ENCODE measurements at regions not wholly inside any gene's neighbourhood (a gene's known extent, or its start where the extent isn't known, plus 50 kb on each side); places are given as distances from the start of the nearest gene placed in this dataset.

GRCh38 chr12:59086126-59086525 is 165.8 kb upstream of the LRIG3 start:
- FAIRE-seq (no peak), DNase-seq (ENCODE audit: low spot score) (no peak)

DNA sequence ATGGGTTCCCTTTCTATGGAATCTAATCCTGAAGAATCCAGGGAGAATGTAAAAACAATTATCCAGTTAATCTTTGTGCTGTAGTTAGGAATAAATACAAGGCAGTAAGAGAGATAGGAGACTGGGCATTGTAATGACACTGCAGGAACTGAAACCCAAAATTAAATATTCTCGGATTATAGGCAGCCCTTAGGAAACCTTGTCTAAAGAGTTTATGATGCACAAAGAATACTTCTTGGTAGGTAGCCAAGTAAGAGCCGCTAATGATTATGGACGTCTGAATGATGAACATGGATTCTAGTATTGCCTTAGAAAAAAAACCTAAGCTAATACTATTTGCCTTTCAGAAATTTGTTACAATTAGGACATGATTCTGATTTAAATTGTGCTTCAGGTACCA is 165.4 kb upstream of the LRIG3 start:
- no peak for DNase-seq (ENCODE audit: low spot score)
- no peak for FAIRE-seq

GRCh38 chr12:59084511-59085375 is 164.4 kb upstream of the LRIG3 start:
- FAIRE-seq (no peak), DNase-seq (ENCODE audit: low spot score) (no peak)

DNA sequence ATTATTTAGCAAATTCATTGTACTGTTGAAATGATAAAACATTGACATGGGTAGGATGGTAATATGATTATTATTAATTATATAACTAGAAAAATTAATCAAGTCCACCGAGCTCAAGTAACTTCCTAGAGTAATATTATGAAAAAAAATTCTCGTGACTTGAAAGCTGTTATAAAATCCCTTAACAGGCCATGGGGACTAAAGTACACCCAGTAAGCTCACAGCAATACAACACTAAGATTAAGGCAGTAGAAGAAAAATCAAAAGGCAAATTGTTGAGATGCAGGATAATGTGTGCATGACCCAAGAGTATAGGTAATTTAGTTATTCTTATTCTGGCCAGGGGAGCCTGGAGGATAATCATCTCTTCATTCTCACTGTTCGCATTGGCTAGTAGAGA is 162.6 kb upstream of the LRIG3 start:
- FAIRE-seq, result no peak
- DNase-seq (ENCODE audit: low spot score), result no peak

DNA sequence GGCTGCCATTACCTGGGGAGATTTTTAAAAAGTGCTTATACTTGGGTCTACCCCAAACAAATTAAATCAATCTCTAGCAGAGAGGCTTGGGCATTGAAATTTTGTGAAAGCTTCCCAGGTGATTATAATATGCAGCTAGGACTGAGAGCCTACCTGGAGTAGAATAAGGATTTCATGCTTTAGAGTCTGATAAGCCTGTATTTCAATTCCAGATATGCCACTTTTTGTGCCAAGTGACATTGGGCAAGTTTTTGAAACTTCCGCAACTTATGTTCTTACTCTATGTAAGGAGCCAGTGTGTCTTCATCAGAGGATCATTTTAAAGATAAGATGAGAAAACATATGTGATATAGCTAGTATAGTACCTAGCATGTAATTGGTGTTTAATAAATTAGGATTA is 159.8 kb upstream of the LRIG3 start:
- DNase-seq (ENCODE audit: low spot score) (no peak), FAIRE-seq (no peak)

DNA sequence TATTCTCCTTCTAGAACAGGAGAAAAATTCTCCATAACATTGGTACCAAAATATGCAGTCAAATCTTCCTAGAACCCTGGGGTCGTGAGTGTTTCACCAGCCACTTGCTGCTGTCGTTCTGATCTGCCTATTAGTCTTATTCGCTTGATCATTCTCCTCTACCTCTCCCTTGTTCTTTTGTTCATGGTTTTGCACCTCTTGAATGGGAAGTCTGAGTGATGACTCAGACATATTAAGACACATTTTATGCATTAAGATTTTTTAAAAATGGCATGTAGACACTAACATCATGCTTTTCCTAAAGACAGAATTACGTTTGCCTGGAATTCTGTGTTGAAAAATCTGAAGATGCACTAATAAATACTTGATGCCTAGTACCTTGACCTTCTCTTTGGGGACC is 159.2 kb upstream of the LRIG3 start:
- FAIRE-seq, result no peak
- no peak for DNase-seq (ENCODE audit: low spot score)

DNA sequence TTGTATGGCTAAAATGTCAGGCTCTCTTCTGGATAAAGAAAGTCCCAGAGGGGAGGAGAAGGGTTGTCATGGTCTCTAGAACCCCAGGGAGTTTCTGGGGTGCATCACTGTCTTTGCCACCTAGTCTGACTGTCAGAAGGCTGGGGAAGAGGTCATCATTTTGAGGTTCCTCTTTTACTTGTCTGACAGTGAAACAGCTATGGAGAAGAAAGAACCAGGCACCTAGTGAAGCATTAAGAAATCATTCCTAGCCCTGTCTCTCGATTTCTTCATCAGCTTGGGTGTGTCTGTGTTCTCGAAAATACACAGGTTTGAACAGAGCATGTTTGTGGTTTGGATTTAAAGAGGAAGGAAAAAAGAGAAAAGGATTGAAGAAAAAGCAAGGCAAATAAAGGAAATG is 158.7 kb upstream of the LRIG3 start:
- DNase-seq (ENCODE audit: low spot score) (no peak), FAIRE-seq (no peak)

GRCh38 chr12:59077575-59078426 is 157.5 kb upstream of the LRIG3 start:
- FAIRE-seq (no peak), DNase-seq (ENCODE audit: low spot score) (no peak)

- no peak for DNase-seq (ENCODE audit: low spot score)
- no peak for FAIRE-seq
Measured at GRCh38 chr12:59077153-59077552, 156.8 kb upstream of the LRIG3 start.

DNA sequence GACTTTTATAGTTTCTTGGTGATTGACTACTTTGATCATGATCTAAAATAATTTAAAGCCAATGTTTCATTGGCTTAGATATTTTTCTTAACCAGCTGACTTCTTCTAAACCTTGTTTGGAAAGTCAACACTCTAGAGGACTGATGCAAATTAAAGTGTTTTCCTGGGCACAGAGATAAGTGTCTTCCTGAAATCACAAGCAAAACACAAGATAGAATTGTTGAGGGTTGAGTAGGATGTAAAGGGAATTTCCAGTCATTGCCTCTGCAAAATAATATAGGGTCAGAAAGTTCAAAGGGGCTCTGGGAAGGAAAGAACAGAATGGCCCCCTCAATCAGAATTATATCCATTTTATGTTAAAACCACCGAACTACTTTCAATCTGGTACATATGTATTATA is 156.3 kb upstream of the LRIG3 start:
- FAIRE-seq, result no peak

DNA sequence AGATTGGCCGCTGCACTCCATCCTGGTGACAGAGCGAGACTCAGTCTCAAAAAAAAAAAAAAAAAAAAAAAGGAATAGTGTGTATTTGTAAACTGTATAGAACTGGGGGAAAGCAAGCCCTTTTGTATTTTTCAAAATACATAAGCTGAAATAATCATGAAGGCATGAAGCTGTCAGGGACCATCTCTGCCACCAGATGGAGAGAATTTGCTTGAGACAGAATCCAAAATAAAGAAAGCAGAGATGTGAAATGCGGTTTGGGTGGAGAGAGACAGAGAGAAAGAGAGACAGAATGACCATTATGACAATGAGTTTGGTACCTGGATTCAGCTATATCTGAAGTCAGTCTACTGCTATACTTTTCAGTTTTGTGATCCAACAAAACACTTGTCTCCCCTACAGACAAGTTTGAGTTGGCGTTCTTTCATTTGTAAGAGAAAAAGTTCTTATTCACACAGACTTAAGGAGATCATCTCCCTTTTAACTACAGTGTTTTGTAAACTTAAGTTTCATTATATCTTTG is 155.7 kb upstream of the LRIG3 start:
- FAIRE-seq (no peak), DNase-seq (ENCODE audit: low spot score) (no peak)

More for the DNA sequence above, 156.3 kb upstream of the LRIG3 start:
- DNase-seq (ENCODE audit: low spot score), result no peak

GRCh38 chr12:59075141-59075540 is 154.8 kb upstream of the LRIG3 start:
- no peak for FAIRE-seq
- DNase-seq (ENCODE audit: low spot score), result no peak

DNA sequence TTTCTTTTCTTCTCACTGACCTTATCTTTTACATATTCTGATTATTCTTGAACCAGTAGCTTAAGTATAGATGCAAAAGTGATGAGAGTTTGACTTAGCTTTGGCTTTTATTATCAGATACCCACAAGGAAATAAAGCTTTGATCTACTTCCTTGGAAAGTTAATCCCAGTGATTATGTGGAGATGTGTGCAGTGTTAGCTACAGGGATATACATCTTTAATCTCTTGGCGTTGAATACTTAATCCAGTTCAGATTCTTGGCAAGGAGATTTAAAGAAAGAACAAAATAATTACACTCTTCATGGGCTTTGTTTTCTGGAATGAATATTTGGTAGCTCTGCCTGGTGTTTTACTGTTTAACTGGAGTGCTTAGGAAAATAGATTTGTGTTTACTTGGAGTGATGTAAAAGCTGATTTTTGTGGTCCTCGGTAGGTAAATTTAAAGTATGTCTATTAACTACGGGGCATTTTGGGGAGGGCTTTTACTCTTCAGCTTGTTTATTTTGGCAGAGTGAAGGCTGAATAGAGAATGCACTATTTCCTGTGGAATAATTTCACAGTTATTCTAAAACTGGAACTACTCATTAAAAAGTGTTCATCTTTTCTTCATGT is 150.1 kb upstream of the LRIG3 start:
- no peak for FAIRE-seq
- DNase-seq (ENCODE audit: low spot score), result no peak

DNA sequence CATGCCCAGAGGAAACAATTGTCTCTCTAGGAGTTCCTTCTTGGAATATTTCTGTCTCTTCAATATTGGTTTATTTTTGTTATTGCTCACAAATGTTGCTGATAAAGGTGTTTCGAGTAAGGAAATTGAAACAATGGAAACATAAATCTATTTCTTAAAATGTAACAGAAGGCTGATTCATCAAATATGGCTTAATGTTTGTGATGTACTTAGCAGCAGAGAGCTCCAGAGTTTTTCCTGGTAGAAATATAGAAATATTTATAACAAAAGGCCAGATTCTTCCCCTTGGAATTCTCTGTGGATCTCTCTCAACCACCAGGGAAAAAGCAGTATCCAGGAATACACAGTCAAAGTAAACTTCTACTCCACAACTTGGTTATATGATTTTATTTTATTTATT is 149.2 kb upstream of the LRIG3 start:
- FAIRE-seq, result no peak

DNA sequence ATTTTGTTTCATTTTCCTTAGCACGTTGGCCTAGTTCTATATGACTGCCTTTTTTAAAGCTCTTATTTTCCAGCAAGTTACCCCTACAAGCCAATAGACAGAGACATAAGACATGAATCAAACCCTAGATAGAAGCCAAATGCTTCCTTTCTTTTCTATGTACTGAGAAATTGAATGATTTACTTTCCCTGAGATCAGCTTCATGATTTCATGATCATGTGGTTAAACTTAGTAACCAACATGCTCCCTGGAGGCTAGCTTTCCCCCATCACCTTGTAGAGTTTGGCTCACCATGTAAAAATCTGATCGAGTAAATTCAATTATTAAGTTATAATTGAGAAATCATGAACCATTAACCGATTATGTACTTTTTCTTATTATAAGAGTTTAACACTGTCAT is 148.1 kb upstream of the LRIG3 start:
- no peak for DNase-seq (ENCODE audit: low spot score)
- FAIRE-seq, result no peak

More for the DNA sequence above, 149.2 kb upstream of the LRIG3 start:
- DNase-seq (ENCODE audit: low spot score), result no peak

DNA sequence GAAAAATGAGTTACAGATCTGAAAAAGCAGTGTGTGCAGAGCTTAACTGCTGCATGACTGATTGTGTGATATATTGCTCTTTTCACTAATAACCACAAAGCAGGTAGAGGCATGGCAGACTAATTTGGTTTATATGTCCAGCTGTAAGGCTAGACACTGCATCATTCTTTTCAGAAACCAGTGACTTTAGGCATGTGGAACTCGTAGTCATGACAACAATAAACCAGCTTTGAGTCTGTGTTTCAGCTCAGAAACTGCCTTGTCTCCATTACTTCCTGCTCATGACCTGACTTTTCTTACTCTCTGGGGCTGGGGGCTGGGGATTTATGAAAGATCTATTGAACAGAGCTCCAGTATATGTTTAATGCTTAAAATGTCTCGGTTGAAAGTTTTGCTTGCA is 146.8 kb upstream of the LRIG3 start:
- FAIRE-seq (no peak), DNase-seq (ENCODE audit: low spot score) (peak; percentile 65)

GRCh38 chr12:59066445-59066844 is 146.1 kb upstream of the LRIG3 start:
- FAIRE-seq (no peak), DNase-seq (ENCODE audit: low spot score) (peak; percentile 28)

GRCh38 chr12:59059088-59059935 is 139.0 kb upstream of the LRIG3 start:
- DNase-seq (ENCODE audit: low spot score), result no peak
- FAIRE-seq, result no peak

GRCh38 chr12:59056966-59057365 is 136.7 kb upstream of the LRIG3 start:
- DNase-seq (ENCODE audit: low spot score) (no peak), FAIRE-seq (no peak)

GRCh38 chr12:59055204-59055860 is 135.0 kb upstream of the LRIG3 start:
- FAIRE-seq, result no peak
- peak; percentile 70 for DNase-seq (ENCODE audit: low spot score)
